Testis (tissue), 2 donors: ENCODE measurements at regions not wholly inside any gene's neighbourhood (a gene's known extent, or its start where the extent isn't known, plus 50 kb on each side); places are given as distances from the start of the nearest gene placed in this dataset.

Experiments used
- DNase-seq: peaks from one replicate; pipeline ENCODE4 v3.0.0-alpha.2; 2019
- H3K27ac ChIP-seq, 2 donors: fragments of 200-600 bp; sonication (generic); one replicate each; pipeline ENCODE4 v1.5.1; 2019
- H3K27me3 ChIP-seq: fragments of 200-600 bp; sonication (generic); one replicate; pipeline ENCODE4 v1.5.1; 2019
- H3K36me3 ChIP-seq: fragments of 200-600 bp; sonication (generic); one replicate; pipeline ENCODE4 v1.5.1; 2017; ENCODE audit warnings: low read depth; ENCODE audit errors: missing control alignments
- H3K4me1 ChIP-seq: fragments of 200-600 bp; sonication (generic); one replicate; pipeline ENCODE4 v1.5.1; 2019
- H3K4me3 ChIP-seq, 2 donors: fragments of 200-600 bp; sonication (generic); one replicate each; pipeline ENCODE4 v1.5.1; 2017 to 2019
- H3K9me3 ChIP-seq: fragments of 200-600 bp; sonication (generic); one replicate; pipeline ENCODE4 v1.5.1; 2017
- POLR2A ChIP-seq: fragments of 450-650 bp; IDR thresholded peaks from one replicate; pipeline ENCODE4 v1.6.1; 2017; ENCODE audit warnings: antibody characterized with exemption, mild to moderate bottlenecking, moderate library complexity
- WGBS, 2 donors: methylation state at CpG; one replicate each; pipeline ENCODE4 v1.1.5; 2018; 5-methylcytosine and 5-hydroxymethylcytosine counted together
- intact Hi-C: fragments of 100-400 bp; cut with DNase I; formaldehyde crosslinking; loops from one replicate; pipeline ENCODE4 v1.15.1; 2023; ENCODE audit warnings: low total_unique reads
- TF ChIP-seq, protein P1 (sequence below), 3 experiments: fragments of 450-650 bp in 2 of 3; fragments of 200-600 bp in 1 of 3; sonication (generic) in 1 of 3; IDR thresholded peaks; one replicate each; pipeline ENCODE4 v1.5.1; 2016 to 2019; ENCODE audit warnings: antibody characterized with exemption in 3 of 3, mild to moderate bottlenecking in 2 of 3, moderate library complexity in 1 of 3

- no peaks in the 10 kb centered on the region for H3K4me1 ChIP-seq
- no peaks in the 10 kb centered on the region for H3K27me3 ChIP-seq
- H3K36me3 ChIP-seq, result no peaks in the 10 kb centered on the region
- DNase-seq, result no peak
- intact Hi-C loops, result no loop called here
- WGBS, 2 donors, result 62 to 66% methylated on average over 4 of the region's 4 CpGs
- H3K9me3 ChIP-seq, result no peaks in the 10 kb centered on the region
- no peak overlapping the region for H3K4me3 ChIP-seq
- H3K27ac ChIP-seq, result no peak overlapping the region
- TF ChIP-seq, protein P1, sequence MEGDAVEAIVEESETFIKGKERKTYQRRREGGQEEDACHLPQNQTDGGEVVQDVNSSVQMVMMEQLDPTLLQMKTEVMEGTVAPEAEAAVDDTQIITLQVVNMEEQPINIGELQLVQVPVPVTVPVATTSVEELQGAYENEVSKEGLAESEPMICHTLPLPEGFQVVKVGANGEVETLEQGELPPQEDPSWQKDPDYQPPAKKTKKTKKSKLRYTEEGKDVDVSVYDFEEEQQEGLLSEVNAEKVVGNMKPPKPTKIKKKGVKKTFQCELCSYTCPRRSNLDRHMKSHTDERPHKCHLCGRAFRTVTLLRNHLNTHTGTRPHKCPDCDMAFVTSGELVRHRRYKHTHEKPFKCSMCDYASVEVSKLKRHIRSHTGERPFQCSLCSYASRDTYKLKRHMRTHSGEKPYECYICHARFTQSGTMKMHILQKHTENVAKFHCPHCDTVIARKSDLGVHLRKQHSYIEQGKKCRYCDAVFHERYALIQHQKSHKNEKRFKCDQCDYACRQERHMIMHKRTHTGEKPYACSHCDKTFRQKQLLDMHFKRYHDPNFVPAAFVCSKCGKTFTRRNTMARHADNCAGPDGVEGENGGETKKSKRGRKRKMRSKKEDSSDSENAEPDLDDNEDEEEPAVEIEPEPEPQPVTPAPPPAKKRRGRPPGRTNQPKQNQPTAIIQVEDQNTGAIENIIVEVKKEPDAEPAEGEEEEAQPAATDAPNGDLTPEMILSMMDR (IDR thresholded peaks at IDR 0.05), result no peak
- TF ChIP-seq POLR2A, result no peak
Measured at GRCh38 chr1:164932580-164932979, 373.6 kb downstream of the PBX1 start.

DNA sequence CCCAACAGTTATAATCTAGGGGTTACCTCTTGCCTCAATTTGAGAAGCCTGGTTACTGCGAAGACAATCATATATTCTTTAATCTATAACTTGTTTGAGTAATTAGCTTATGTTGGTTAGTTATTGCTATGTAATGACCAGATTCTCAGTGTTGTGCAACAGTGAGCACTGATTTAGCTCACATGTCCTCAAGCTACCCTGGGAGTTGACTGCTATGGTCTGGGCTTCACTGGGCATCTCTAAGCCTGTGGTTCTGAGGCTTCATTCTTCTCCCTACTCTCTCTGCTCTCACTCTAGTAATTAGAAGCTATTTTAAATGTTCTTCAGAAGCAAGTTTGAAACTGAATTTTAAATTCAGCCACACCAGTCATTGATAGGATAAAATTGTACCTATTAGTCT, 371.8 kb downstream of the PBX1 start:
- Histone ChIP-seq H3K4me3 (no peak overlapping the region), H3K4me1 (no peaks in the 10 kb centered on the region), H3K9me3 (no peaks in the 10 kb centered on the region), H3K27ac (no peak overlapping the region), H3K36me3 (no peaks in the 10 kb centered on the region), H3K27me3 (no peaks in the 10 kb centered on the region)
- TF ChIP-seq, protein P1 (IDR thresholded peaks at IDR 0.05), result no peak
- no peak for TF ChIP-seq POLR2A
- intact Hi-C loops, result no loop called here
- DNase-seq, result no peak
- 84 to 95% methylated on average over 1 of the region's 1 CpG for WGBS, 2 donors

DNA sequence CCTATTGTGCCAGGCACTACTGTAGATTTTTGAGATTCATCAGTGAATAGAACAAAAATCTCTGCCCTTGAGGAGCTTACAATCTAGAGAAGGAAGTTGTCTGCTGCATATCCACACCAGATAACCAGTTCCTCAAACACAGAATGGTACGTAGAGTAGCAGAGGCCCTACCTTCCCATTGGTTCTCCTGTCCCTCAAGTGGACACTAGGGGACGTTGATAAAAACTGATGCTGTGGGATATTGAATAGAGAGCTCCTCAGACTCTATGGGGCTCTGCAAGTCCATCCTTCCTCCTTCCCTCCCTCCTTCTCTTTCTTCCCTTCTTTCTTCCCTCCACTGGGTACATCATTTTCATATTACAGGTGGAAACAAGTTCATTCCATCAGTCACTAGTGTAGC, 371.3 kb downstream of the PBX1 start:
- Histone ChIP-seq H3K9me3 (no peaks in the 10 kb centered on the region), H3K4me1 (no peaks in the 10 kb centered on the region), H3K27ac (no peak overlapping the region), H3K36me3 (no peaks in the 10 kb centered on the region), H3K27me3 (no peaks in the 10 kb centered on the region), H3K4me3 (no peak overlapping the region)
- no peak for TF ChIP-seq POLR2A
- TF ChIP-seq, protein P1 (IDR thresholded peaks at IDR 0.05), result no peak
- 92 to 97% methylated on average over 2 of the region's 2 CpGs for WGBS, 2 donors
- no peak for DNase-seq
- intact Hi-C loops, result no loop called here

DNA sequence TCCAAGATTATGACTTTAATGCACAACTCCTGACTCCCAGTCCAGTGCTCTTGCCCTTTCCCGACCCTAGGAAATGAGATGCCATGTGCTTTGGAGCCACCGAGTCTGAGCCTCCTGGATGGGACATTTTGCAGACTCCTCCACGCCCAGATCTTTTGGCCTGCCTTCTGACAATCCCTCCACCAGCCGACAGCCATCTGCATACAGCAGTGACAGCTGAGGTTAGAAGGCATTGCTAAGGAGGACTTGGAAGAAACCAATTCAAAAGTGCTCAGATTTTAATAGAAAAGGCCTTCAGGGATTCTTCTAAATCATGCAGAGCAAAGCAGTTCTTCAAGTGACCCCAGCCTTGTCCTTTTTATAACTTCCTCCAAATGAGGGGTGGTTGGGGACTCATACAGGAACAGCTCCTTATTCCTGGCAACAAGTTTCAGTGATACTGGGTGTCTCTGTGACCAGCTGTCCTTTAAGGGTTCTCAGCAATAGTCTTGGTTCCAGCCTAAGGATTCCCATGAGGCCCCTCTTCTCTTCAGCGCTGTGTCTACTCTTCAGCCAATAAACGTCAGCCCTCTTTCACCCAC, 369.3 kb downstream of the PBX1 start:
- Histone ChIP-seq H3K9me3 (no peaks in the 10 kb centered on the region), H3K36me3 (no peaks in the 10 kb centered on the region), H3K27ac (no peak overlapping the region), H3K4me3 (no peak overlapping the region), H3K27me3 (no peaks in the 10 kb centered on the region), H3K4me1 (no peaks in the 10 kb centered on the region)
- no peak for TF ChIP-seq POLR2A
- TF ChIP-seq, protein P1 (IDR thresholded peaks at IDR 0.05), result no peak
- intact Hi-C loops, result no loop called here
- DNase-seq, result no peak
- WGBS, 2 donors, result 55 to 86% methylated on average over 6 of the region's 6 CpGs

- WGBS, 2 donors, result 56 to 76% methylated on average over 2 of the region's 2 CpGs
- no peaks in the 10 kb centered on the region for H3K9me3 ChIP-seq
- H3K4me3 ChIP-seq, result no peak overlapping the region
- no peaks in the 10 kb centered on the region for H3K4me1 ChIP-seq
- no peaks in the 10 kb centered on the region for H3K36me3 ChIP-seq
- TF ChIP-seq, protein P1 (IDR thresholded peaks at IDR 0.05), result no peak
- TF ChIP-seq POLR2A, result no peak
- intact Hi-C loops, result no loop called here
- no peaks in the 10 kb centered on the region for H3K27me3 ChIP-seq
- DNase-seq, result no peak
- H3K27ac ChIP-seq, result no peak overlapping the region
Measured at GRCh38 chr1:164926107-164926506, 367.1 kb downstream of the PBX1 start.
